ENCODE measurements at regions not wholly inside any gene's neighbourhood (a gene's known extent, or its start where the extent isn't known, plus 50 kb on each side); places are given as distances from the start of the nearest gene placed in this dataset.

DNA sequence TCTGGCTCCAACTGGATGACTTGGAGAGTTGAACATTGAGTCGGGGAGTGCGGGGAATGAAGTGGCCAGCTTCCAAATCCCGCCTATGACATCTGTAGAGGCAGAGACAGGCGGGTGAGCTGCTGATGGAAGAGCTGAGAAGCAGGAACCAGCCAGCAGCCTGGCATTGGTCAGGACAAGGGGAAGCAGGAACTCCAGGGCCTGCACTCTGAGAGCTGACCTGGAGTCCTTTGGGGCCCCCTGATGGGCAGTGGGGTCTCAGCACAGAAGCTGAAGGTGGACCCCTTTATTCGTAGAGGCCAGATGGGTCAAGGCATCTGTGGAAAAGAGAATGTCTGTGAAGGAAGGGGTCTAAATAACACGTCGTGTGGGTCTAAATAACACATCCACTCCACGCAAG, 57.0 kb downstream of the SEC61G start:
- DNase-seq: no peak

GRCh38 chr7:54699715-54700114, 59.3 kb downstream of the SEC61G start:
- DNase-seq: no peak

- peak; percentile 54 for DNase-seq
Observed at GRCh38 chr7:54697659-54698186, 61.3 kb downstream of the SEC61G start.

- no peak for DNase-seq
Observed at GRCh38 chr7:54690892-54691291, 68.1 kb downstream of the SEC61G start.

DNA sequence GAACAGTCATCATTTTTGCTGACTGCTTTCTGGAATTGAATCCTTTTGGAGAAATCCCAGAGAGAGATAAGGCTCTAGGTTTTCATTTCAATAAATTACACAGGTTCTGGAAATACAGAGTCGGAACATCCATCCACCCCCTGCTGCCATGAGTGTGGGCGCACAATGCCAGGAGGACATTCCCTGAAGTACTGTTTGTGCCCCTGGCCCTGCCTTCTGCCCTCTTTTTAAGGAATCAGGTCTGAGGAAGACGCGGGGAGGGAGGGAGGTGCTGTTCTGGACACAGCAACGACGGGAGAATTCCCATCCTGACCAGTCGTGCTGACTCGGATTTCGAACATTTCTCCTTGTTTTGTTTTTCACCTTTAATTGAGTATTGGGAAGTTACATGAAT, 69.0 kb downstream of the SEC61G start:
- DNase-seq: no peak

DNA sequence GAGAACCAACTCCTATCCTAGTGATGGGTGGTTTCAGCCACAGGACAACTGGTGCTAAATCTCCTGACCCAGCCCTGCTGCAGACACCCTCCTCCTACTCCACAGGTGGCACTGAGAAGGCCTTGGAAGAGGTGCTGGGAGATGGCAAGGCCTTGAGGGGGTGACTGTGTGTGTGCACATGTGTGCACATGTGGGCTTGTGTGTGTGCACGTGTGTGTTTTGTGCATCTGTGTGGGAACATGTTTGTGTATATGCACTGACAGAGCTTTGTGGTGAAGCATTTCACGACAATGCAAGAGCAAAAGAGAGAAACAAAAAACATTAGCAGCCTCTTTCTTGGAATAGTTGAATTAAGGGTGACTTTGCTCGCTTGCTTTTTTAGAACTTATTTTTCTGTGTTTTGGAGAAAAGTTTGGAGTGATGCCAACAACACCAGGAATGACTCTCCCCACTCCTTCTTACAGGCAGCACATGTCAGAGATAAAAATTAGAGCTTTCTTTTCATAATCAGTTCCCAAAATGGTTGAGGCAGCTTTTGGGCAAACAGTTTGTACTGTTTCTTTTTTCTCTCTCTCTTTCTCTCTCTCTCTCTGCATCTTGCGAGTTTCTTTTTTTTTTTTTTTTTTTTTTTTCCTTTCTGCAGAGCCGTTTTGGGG, 69.5 kb downstream of the SEC61G start:
- DNase-seq: no peak

- DNase-seq: peak; percentile 56
Observed at GRCh38 chr7:54687462-54688212, 71.4 kb downstream of the SEC61G start.

DNA sequence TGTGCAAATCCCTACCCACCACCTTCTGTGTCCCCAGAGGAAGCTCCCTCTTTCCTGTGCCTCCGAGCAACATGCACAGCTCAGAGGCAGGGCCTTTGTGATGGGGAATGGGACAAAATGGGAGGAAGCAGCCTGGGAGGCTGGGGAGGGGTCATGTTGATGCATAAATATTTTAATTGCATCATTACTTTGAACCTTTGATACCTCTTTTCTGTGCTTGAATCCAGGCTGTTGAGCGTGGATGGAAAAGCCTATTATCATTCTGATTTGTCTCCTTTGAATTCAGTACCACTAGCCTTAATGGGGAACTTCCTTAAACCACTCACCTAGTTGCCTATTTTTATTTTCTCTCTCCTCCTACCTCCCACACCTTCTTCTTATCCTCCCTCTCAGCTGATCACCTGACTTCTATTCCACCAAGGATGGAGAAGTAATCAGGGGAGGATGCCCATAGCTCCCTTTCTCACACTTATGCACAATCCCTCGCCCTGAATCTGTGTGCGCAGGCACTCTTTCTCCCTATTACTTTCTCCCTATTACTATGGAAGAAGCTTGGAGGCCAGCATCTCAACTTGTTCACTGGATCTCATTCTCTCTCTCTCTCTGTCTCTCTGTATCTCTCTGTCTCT, 78.5 kb downstream of the SEC61G start:
- no peak for DNase-seq

GRCh38 chr7:54679490-54679817, 79.6 kb downstream of the SEC61G start:
- no peak for DNase-seq

- DNase-seq: peak; percentile 11
Observed at GRCh38 chr7:54678763-54679489, 80.1 kb downstream of the SEC61G start.

DNA sequence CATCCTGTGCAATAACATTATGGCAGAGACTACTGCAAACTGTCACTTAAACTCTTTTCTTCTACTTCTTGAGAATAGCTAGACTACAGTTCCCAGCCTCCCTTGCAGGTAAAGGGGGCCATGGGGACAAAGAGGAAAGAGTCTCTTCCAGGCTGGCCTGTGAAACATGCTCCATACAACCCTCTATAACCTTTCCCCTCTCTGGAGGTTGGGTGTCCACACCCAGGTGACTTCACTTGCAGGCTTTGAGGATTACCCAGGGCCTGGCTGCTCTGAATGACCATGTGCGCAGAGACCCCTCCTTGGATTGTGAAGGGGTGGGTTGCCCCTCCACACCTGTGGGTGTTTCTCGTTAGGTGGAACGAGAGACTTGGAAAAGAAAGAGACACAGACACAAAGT, 84.1 kb downstream of the SEC61G start:
- no peak for DNase-seq

DNA sequence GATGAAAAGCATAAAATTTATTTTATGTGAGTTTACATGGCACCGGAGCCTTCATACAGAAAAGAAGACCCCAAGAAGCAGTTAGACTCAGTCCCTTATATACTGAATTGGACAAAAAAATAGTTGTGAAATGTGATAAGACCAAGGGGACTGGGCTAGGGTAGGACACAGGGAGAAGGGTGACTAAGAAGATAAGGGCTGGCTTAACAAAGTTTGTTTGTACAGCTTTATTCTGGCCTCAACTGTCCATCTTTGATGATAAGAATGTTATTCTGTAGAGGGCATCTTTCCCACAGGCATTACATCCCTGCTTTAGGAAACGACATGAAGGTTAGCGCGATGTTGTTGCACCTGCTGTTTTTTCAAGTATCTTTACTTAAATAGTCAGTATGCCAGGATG, 86.5 kb downstream of the SEC61G start:
- DNase-seq: no peak

- DNase-seq: peak; percentile 82
Observed at GRCh38 chr7:54664235-54665228, 94.5 kb downstream of the SEC61G start.

DNA sequence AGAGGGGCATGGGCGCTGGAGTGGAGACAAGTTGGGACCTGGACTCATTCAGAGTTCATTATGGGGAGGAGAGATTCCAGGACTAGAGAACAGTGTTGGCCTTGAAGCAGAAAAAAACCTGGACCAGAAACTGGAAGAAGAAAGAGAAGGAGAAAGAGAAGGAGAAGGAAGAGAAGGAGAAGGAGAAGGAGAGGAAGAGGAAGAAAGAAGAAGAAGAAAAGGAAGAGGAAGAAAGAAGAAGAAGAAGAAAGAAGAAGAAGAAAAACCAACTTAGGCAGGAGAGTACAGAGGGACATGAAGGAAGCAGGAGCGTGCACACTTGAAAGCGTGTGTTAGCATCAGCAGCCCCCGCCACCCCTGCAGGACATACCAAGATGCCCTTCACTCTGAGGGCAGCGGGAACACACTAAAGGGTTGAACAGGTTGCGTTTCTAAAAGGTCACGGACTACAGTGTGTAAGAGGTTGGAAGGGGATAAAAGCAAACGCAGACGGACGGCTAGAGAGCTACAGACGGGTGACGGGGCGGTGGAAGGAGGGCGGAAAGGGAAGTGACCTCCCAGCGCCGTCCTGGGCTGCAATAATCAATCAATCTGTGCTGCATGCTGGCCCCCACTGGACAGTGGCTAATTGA, 95.3 kb downstream of the SEC61G start:
- DNase-seq: no peak

DNA sequence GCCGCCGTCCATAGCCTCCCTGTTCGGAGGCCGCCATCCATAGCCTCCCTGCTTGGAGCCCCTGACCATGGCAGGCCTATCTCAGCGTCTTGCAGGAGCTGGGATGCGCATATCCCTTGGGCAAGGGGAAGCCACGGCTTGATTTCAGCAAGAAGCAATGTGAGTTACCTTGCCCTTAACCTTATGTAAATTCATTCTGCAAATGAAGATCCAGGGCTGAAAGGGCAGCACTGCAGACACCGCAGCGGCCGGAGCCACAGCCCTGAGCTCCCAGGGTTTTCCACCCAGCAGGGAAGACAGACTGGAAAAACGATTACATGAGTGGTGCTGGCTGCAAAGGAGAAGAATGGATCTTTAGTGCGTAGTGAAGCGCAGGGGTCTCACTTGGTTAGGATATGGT, 95.8 kb downstream of the SEC61G start:
- DNase-seq: no peak

DNA sequence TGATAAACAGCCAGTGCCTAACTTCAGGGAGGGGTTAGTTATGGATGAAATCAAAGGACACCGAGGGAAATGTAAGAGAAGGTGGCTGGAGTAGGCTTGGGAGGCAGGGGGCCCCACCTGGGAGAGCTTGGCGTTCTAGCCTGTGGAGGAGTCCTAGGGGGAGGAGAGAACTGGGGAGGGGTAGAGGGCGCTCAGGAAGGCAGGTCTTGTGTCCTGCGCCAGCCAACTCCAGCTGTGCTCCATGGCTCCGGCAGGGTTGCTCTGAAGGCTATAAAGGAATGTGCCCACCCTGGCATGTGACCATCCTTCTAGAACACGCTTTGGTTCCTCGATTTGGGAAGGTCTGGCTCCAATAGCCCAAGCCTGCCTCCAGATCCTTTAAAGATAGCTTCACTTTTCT, 96.3 kb downstream of the SEC61G start:
- no peak for DNase-seq

- DNase-seq: no peak
Observed at GRCh38 chr7:54653905-54654304, 105.1 kb downstream of the SEC61G start.

- DNase-seq: no peak
Observed at GRCh38 chr7:54643064-54643463, 100.9 kb downstream of the VSTM2A start.

DNA sequence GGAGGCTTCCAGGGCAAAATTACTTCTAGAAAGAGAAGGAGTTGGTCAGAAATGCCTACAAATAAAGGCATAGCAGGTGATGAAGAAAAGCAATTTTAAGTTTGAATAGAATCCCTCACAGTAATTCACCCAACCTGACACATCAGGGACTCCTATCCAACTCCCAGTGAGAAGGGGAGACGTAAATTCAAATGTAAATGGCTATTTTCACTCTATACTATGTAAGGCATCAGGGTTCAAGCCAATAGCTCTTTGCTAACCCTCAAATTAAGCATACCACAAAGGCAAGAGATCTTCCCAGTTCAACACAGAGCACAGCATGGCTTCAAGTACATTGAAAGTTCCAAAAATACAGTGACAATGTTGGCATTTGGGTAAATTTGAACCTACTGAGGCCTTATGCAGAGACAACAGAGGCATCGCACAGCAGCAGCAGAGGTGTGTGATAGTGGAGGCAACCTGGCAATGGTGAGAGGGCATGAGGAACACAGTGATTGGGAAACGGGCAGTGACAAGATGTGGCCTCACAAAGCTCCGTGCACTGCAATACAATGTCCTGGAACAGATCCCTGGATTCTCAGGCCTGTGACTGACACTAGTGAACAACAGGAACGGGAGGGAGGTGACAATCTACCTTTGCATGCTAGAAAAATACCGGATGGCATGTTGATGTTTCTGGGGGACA, 95.7 kb downstream of the VSTM2A start:
- DNase-seq: no peak

GRCh38 chr7:54632696-54633095, 90.5 kb downstream of the VSTM2A start:
- DNase-seq: no peak

- DNase-seq: no peak
Observed at GRCh38 chr7:54629771-54630170, 87.6 kb downstream of the VSTM2A start.
